ENCODE measurements at regions not wholly inside any gene's neighbourhood (a gene's known extent, or its start where the extent isn't known, plus 50 kb on each side); places are given as distances from the start of the nearest gene placed in this dataset.

- H3K27ac ChIP-seq, result no peak overlapping the region
- no peak for TF ChIP-seq CTCF (conservative IDR thresholded peaks at IDR 0.05)
These were observed 247.7 kb downstream of the IL20RB start for GRCh38 chr3:137205394-137206045.

GRCh38 chr3:137207616-137208015, 249.8 kb downstream of the IL20RB start:
- TF ChIP-seq CTCF (conservative IDR thresholded peaks at IDR 0.05), result no peak
- no peak overlapping the region for H3K27ac ChIP-seq

- no peak overlapping the region for H3K27ac ChIP-seq
- peak; percentile 52 for TF ChIP-seq CTCF (conservative IDR thresholded peaks at IDR 0.05)
These were observed 259.9 kb downstream of the IL20RB start for GRCh38 chr3:137217733-137218132.

- H3K27ac ChIP-seq, result no peak overlapping the region
- TF ChIP-seq CTCF (conservative IDR thresholded peaks at IDR 0.05), result no peak
These were observed 262.1 kb downstream of the IL20RB start for GRCh38 chr3:137219801-137220445.

- no peak for TF ChIP-seq CTCF (conservative IDR thresholded peaks at IDR 0.05)
- H3K27ac ChIP-seq, result no peak overlapping the region
These were observed 265.0 kb downstream of the IL20RB start for GRCh38 chr3:137222736-137223225.

GRCh38 chr3:137224464-137224863, 266.7 kb downstream of the IL20RB start:
- no peak for TF ChIP-seq CTCF (conservative IDR thresholded peaks at IDR 0.05)
- H3K27ac ChIP-seq, result no peak overlapping the region

GRCh38 chr3:137242836-137243400, 285.1 kb downstream of the IL20RB start:
- no peak overlapping the region for H3K27ac ChIP-seq
- no peak for TF ChIP-seq CTCF (conservative IDR thresholded peaks at IDR 0.05)
